ENCODE measurements at regions not wholly inside any gene's neighbourhood (a gene's known extent, or its start where the extent isn't known, plus 50 kb on each side); places are given as distances from the start of the nearest gene placed in this dataset.

DNA sequence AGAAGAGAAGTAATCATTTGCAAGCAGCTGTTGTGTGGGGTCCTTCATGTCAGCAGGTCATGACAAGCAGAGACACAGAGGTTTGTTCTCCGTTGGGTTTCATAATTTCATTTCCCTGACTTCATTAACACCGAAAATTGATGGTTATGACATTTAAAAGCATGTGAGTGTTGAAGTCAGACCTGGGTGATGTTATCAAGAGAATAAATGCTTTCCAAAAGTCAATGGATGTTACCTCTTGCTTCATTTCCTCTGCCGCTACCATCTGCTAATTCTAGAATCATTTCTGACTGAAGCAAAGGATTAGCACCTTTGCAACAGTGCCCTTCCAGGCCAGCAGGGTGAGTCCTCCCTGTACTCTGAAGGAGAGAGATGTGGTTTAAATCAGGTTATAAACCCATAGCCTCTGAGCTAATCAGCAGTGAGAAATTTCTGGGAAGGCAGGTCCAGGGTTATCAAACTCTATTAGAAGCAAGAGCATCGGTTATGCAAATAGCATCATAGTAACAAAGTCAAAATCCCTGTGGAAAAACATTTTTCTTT lies 446.2 kb downstream of the PIK3C3 start:
- Histone ChIP-seq H3K4me3 (replicated peaks in 1 of 4; ENCODE audit: control extremely low read depth in 1 of 4, insufficient read depth in 1 of 4, low read depth in 3 of 4, low read length in 4 of 4) (no peak overlapping the region), H3K9me3 (ENCODE audit: control insufficient read depth, insufficient read depth, low read depth, low read length) (no peaks in the 10 kb centered on the region), H3K9ac (ENCODE audit: insufficient read depth, low read length) (no peak overlapping the region), H3K79me2 (ENCODE audit: control insufficient read depth, insufficient read depth, low read length) (no peaks in the 10 kb centered on the region), H3K4me2 (ENCODE audit: extremely low read depth, insufficient read depth, low read length) (no peak overlapping the region), H3K27me3 (ENCODE audit: control insufficient read depth, insufficient read depth, low read length) (no peaks in the 10 kb centered on the region), H3K27ac (ENCODE audit: insufficient read depth, low read length) (no peak overlapping the region), H4K20me1 (ENCODE audit: control insufficient read depth, extremely low read depth, insufficient read depth, low read length) (no peaks in the 10 kb centered on the region), H2AFZ (ENCODE audit: low read length) (no peak overlapping the region), H3K36me3 (ENCODE audit: control insufficient read depth, insufficient read depth, low read length) (no peaks in the 10 kb centered on the region), H3K4me1 (ENCODE audit: control insufficient read depth, extremely low read depth, insufficient read depth, low read length) (no peaks in the 10 kb centered on the region)
- no peak for DNase-seq (ENCODE audit: low read depth in 2 of 2)
- TF ChIP-seq EZH2 (IDR thresholded peaks at IDR 0.05; ENCODE audit: low read length, missing control alignments), result no peak
- TF ChIP-seq, protein P1, sequence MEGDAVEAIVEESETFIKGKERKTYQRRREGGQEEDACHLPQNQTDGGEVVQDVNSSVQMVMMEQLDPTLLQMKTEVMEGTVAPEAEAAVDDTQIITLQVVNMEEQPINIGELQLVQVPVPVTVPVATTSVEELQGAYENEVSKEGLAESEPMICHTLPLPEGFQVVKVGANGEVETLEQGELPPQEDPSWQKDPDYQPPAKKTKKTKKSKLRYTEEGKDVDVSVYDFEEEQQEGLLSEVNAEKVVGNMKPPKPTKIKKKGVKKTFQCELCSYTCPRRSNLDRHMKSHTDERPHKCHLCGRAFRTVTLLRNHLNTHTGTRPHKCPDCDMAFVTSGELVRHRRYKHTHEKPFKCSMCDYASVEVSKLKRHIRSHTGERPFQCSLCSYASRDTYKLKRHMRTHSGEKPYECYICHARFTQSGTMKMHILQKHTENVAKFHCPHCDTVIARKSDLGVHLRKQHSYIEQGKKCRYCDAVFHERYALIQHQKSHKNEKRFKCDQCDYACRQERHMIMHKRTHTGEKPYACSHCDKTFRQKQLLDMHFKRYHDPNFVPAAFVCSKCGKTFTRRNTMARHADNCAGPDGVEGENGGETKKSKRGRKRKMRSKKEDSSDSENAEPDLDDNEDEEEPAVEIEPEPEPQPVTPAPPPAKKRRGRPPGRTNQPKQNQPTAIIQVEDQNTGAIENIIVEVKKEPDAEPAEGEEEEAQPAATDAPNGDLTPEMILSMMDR (conservative IDR thresholded peaks at IDR 0.05 in 1 of 2, IDR thresholded peaks at IDR 0.05 in 1 of 2; ENCODE audit: low read depth in 1 of 2, low read length in 2 of 2), result no peak

DNA sequence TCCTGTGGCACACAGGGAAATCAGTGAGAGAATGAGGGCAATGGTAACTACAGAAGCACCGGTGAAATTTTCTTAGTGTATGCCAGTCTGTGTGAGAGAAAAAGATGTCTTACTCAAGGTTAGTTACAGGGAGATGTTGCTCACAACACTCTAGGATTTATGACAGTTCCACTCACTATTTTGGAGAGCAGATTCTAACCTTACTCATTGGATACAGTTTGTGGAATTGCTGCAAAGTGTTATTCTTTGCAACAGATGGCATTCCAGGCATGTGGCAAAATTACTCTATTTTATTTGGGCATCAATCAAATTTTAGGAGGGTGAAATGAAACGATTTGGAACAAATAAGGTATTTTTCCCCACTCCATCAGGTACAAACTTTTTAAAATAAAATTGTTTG lies 449.1 kb downstream of the PIK3C3 start:
- no peaks in the 10 kb centered on the region for H4K20me1 ChIP-seq (ENCODE audit: control insufficient read depth, extremely low read depth, insufficient read depth, low read length)
- no peak for DNase-seq (ENCODE audit: low read depth in 2 of 2)
- no peaks in the 10 kb centered on the region for H3K27me3 ChIP-seq (ENCODE audit: control insufficient read depth, insufficient read depth, low read length)
- H3K36me3 ChIP-seq (ENCODE audit: control insufficient read depth, insufficient read depth, low read length), result no peaks in the 10 kb centered on the region
- no peak overlapping the region for H3K4me2 ChIP-seq (ENCODE audit: extremely low read depth, insufficient read depth, low read length)
- no peak overlapping the region for H3K27ac ChIP-seq (ENCODE audit: insufficient read depth, low read length)
- no peaks in the 10 kb centered on the region for H3K9me3 ChIP-seq (ENCODE audit: control insufficient read depth, insufficient read depth, low read depth, low read length)
- H2AFZ ChIP-seq (ENCODE audit: low read length), result no peak overlapping the region
- no peaks in the 10 kb centered on the region for H3K4me1 ChIP-seq (ENCODE audit: control insufficient read depth, extremely low read depth, insufficient read depth, low read length)
- H3K9ac ChIP-seq (ENCODE audit: insufficient read depth, low read length), result no peak overlapping the region
- TF ChIP-seq, protein P1 (conservative IDR thresholded peaks at IDR 0.05 in 1 of 2, IDR thresholded peaks at IDR 0.05 in 1 of 2; ENCODE audit: low read depth in 1 of 2, low read length in 2 of 2), result no peak
- TF ChIP-seq EZH2 (IDR thresholded peaks at IDR 0.05; ENCODE audit: low read length, missing control alignments), result no peak
- H3K4me3 ChIP-seq (replicated peaks in 1 of 4; ENCODE audit: control extremely low read depth in 1 of 4, insufficient read depth in 1 of 4, low read depth in 3 of 4, low read length in 4 of 4), result no peak overlapping the region
- no peaks in the 10 kb centered on the region for H3K79me2 ChIP-seq (ENCODE audit: control insufficient read depth, insufficient read depth, low read length)

DNA sequence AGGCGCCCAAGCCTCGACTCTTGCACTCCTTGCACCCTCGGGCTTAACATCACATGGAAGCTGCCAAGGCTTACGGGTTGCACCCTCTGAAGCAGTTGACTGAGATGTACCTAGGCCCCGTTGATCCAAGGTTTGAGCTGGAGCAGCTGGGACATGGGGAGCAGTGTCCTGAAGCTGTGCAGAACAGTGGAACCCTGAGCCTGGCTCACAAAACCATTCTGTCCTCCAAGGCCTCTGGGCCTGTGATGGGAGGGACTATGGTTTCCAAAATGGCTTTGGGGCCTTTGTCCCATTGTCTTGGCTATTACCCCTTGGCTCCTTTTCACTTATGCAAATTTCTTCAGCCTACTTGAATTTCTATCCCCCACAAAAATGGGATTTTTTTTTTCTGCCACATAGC lies 454.0 kb downstream of the PIK3C3 start:
- no peak for DNase-seq (ENCODE audit: low read depth in 2 of 2)
- H3K4me2 ChIP-seq (ENCODE audit: extremely low read depth, insufficient read depth, low read length), result no peak overlapping the region
- no peaks in the 10 kb centered on the region for H3K9me3 ChIP-seq (ENCODE audit: control insufficient read depth, insufficient read depth, low read depth, low read length)
- no peaks in the 10 kb centered on the region for H3K27me3 ChIP-seq (ENCODE audit: control insufficient read depth, insufficient read depth, low read length)
- H3K9ac ChIP-seq (ENCODE audit: insufficient read depth, low read length), result no peak overlapping the region
- no peaks in the 10 kb centered on the region for H3K36me3 ChIP-seq (ENCODE audit: control insufficient read depth, insufficient read depth, low read length)
- H2AFZ ChIP-seq (ENCODE audit: low read length), result no peak overlapping the region
- no peaks in the 10 kb centered on the region for H3K79me2 ChIP-seq (ENCODE audit: control insufficient read depth, insufficient read depth, low read length)
- H3K4me3 ChIP-seq (replicated peaks in 1 of 4; ENCODE audit: control extremely low read depth in 1 of 4, insufficient read depth in 1 of 4, low read depth in 3 of 4, low read length in 4 of 4), result no peak overlapping the region
- no peaks in the 10 kb centered on the region for H4K20me1 ChIP-seq (ENCODE audit: control insufficient read depth, extremely low read depth, insufficient read depth, low read length)
- H3K4me1 ChIP-seq (ENCODE audit: control insufficient read depth, extremely low read depth, insufficient read depth, low read length), result no peaks in the 10 kb centered on the region
- no peak overlapping the region for H3K27ac ChIP-seq (ENCODE audit: insufficient read depth, low read length)
- TF ChIP-seq EZH2 (IDR thresholded peaks at IDR 0.05; ENCODE audit: low read length, missing control alignments), result no peak
- TF ChIP-seq, protein P1 (conservative IDR thresholded peaks at IDR 0.05 in 1 of 2, IDR thresholded peaks at IDR 0.05 in 1 of 2; ENCODE audit: low read depth in 1 of 2, low read length in 2 of 2), result no peak

Data from fibroblast of lung (primary cell).